Stimulated activated CD8-positive, alpha-beta memory T cell treated with anti-CD3 and anti-CD28 coated beads, Interleukin-2, amount 100 ng/mL, for 1 hour (primary cell): ENCODE measurements at regions not wholly inside any gene's neighbourhood (a gene's known extent, or its start where the extent isn't known, plus 50 kb on each side); places are given as distances from the start of the nearest gene placed in this dataset.
A peak's percentile ranks its signal among the peaks of the same experiment; 100 is the strongest.

Experiments used
- DNase-seq, 2 donors: peaks; one replicate each; pipeline ENCODE4 v3.0.0-alpha.2; 2020; ENCODE audit warnings: low read depth in 2 of 2

GRCh38 chr7:26036092-26036491, 115.9 kb upstream of the NFE2L3 start:
- no peak for DNase-seq

GRCh38 chr7:26038201-26038990, 113.6 kb upstream of the NFE2L3 start:
- DNase-seq, result no peak

GRCh38 chr7:26040085-26040484, 111.9 kb upstream of the NFE2L3 start:
- no peak for DNase-seq

DNA sequence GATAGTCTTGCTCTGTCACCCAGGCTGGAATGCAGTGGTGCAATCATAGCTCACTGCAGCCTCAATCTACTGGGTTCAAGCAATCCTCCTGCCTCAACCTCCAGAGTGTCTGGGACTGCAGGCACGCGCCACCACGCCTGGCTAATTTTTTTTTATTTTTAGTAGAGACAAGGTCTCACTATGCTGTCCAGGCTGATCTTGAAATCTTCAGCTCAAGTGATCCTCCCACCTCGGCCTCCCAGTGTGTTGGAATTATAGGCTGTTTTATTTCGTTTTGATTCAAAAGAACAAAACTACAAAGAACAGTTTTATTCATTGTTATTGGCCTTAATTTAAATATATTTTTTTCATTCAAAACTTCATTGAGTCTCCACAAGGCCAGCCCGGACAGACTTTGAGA, 109.8 kb upstream of the NFE2L3 start:
- no peak for DNase-seq

DNA sequence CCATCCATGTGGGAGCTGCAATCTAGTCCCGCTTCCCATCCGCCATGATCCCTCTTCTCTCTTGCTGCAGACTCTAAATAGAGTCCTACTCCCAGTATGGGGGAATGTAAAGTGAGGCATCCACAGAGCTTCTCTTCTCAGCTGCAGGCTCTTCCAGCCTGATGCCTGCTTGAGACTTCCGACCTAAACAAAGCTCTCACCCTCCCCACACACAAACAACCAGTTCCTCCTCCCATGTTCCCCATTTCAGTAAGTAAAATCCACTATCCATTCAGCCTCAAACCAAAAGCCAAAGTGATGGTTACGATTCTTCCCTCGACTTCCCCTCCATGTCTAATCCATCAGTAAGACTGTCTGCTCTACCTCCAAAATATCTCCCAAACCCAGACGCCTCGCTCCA, 108.2 kb upstream of the NFE2L3 start:
- DNase-seq, result no peak

- no peak for DNase-seq
Observed at GRCh38 chr7:26044320-26044719, 107.7 kb upstream of the NFE2L3 start.

GRCh38 chr7:26046150-26046549, 105.8 kb upstream of the NFE2L3 start:
- no peak for DNase-seq

DNA sequence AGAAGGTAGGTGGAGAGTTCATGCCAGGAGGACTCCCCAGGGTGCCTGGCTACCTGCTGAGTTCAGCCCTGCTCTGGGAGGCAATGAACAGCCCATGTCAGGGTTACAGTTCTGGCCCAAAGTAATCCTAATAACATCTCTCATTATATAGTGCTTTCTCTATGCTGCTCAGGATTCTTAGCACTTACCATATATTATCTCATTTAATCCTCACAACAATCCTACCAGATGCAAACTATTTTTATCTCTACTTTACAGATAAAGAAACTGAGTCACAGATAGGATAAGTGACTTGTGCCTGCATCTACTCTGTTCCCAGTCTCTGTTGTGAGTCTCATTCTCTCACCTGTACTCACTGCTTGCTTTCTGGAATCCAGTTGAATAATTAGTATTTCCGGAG, 105.1 kb upstream of the NFE2L3 start:
- DNase-seq, result no peak

GRCh38 chr7:26048663-26049062, 103.3 kb upstream of the NFE2L3 start:
- DNase-seq, result no peak

DNA sequence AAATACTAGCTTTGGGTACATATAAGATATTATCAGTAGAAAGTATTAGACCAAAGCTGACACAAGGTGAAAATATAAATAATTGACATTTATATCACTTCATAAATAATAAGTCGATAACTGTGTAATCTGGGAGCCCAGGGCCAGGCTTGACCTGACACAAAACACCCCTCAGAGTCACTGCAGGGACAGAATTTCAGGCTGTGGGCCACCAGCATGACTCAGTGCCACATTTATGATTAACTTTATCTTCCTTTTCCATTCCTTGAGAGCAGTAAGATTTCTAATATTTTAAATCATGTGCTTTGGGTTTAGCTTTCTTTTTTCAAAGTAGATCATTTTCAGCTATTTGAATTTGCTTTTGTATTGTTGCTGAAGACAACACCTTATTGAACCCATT, 102.9 kb upstream of the NFE2L3 start:
- DNase-seq, result no peak

- DNase-seq, result no peak
Observed at GRCh38 chr7:26051021-26051420, 101.0 kb upstream of the NFE2L3 start.

- no peak for DNase-seq
Observed at GRCh38 chr7:26052706-26053105, 99.3 kb upstream of the NFE2L3 start.

GRCh38 chr7:26054386-26054785, 97.6 kb upstream of the NFE2L3 start:
- DNase-seq, result no peak

GRCh38 chr7:26055241-26055640, 96.8 kb upstream of the NFE2L3 start:
- DNase-seq, result no peak

DNA sequence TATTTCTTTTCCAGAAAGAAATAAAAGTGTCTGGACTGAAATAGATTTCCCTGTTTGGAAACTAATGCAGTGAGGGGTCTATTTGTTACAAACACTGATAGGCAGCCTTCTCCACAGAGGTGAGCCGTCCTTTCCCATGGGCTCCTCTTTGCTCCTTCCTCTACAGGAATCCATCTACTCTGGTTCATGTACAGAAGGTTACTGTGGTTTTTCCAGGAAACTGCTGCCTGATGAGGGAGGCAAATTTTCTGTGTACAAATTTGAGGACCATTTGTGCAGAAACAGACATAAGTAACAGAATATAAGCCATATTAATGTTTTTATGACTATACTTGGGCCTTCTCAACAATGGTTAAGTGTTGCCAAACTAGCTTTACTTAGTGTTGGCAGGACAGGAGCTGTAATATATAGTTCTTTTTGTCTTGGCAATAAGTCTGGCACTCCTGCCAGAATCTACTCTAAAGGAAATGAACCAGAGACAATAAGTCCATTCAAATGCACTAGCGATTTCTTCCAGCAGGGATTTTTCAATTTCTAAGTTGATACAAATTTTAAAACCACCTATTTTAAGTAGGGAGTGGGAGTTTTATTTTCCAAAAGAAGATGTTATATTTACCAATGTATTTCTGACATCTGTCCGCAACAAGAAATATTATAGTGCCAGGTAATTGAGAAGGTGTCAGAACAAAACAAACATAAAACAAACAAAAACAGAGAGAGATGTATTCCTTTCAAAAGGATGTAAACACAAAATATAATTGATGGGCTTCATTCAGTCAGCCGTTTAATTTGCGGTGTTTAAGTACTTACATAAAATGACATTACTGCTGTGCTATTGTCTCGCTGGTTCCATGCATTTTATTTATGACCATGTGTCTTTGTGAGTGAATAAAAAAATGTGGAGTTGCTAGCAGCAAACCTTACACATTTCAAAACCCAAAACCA, 91.0 kb upstream of the NFE2L3 start:
- no peak for DNase-seq

GRCh38 chr7:26061678-26062603, 90.1 kb upstream of the NFE2L3 start:
- peak; percentile 41 to 55 for DNase-seq

- DNase-seq, result no peak
Observed at GRCh38 chr7:26065652-26066051, 86.3 kb upstream of the NFE2L3 start.

DNA sequence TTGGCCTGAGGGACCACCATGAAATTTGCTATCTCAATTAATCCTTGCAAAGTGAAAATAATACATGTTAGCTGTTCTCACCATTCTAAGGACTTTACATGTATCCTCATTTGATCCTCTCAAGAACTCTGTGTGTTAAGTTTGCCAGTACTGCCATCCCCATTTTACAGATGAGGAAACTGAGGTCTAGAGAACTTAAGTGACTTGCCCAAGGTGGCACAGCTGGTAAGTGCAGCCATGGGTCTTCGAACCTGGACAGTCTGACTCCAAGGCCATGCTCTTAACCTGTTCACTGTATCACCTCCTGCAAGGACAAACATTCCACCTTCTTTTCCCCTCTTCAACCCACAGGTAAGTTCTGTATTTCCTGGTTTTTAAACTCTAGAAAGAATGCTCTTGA, 85.3 kb upstream of the NFE2L3 start:
- no peak for DNase-seq

GRCh38 chr7:26070290-26070689, 81.7 kb upstream of the NFE2L3 start:
- no peak for DNase-seq

DNA sequence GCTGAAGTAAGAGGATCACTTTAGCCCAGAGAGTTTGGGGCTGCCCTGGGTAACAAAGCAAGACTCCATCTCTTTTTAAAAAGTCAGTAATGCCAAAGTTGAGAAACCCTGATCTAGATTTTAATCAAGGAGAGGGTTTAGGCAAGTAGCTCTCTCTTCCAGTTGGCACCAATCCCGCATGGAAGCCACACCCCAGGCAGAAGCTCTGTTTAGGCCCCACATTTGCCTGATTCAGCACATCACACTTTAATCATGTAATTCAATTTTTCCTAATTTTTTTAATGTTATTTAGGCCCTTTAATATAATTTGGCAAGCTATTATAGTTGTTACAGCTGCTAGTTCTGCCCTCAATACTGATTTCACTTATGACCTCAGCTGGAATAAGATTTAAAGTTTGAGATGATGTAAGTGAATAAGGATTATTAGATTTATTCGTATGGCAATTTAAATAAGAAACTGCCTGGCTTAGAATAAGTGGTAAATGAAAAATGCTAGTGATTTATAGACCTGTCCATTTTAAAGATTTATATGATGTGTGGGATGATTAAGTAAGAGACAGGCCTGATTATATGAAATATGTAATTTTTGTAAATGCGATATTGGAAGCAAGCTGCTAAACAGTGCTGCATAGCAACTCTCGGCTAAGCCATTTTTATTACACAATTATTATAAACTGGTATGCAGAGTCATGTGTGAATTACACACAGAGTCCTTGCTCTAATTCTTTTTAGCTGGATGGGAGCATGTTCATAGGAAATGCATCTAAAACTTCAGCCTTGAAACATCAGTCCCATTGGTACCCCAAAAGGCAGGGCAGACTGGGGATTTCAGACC, 80.2 kb upstream of the NFE2L3 start:
- no peak for DNase-seq

GRCh38 chr7:26073041-26073440, 79.0 kb upstream of the NFE2L3 start:
- DNase-seq, result no peak
